ENCODE measurements at regions not wholly inside any gene's neighbourhood (a gene's known extent, or its start where the extent isn't known, plus 50 kb on each side); places are given as distances from the start of the nearest gene placed in this dataset.

DNA sequence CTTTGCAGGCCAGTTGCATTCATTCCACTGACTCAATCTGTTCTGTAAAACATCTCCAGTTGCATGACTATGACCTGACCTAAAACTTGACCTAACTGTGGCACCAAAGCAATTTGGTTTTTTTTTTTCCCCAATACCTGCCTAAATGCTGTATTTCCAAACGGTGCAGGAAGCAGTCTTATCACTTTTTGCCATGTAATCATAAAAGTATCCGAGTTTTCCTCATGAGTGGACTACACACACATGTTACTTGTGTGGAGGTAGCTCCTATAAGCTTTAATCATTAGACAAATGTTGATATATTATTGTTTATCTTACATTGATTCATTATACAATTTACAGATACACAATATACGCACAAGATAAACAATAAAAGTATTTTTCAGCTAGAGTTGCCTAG lies 373.7 kb downstream of the BTBD3 start:
- TF ChIP-seq, protein P1, sequence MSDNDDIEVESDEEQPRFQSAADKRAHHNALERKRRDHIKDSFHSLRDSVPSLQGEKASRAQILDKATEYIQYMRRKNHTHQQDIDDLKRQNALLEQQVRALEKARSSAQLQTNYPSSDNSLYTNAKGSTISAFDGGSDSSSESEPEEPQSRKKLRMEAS (IDR thresholded peaks at IDR 0.05) = no peak
- TF ChIP-seq, protein P2, sequence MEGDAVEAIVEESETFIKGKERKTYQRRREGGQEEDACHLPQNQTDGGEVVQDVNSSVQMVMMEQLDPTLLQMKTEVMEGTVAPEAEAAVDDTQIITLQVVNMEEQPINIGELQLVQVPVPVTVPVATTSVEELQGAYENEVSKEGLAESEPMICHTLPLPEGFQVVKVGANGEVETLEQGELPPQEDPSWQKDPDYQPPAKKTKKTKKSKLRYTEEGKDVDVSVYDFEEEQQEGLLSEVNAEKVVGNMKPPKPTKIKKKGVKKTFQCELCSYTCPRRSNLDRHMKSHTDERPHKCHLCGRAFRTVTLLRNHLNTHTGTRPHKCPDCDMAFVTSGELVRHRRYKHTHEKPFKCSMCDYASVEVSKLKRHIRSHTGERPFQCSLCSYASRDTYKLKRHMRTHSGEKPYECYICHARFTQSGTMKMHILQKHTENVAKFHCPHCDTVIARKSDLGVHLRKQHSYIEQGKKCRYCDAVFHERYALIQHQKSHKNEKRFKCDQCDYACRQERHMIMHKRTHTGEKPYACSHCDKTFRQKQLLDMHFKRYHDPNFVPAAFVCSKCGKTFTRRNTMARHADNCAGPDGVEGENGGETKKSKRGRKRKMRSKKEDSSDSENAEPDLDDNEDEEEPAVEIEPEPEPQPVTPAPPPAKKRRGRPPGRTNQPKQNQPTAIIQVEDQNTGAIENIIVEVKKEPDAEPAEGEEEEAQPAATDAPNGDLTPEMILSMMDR (IDR thresholded peaks at IDR 0.05; ENCODE audit: control extremely low read depth in 1 of 3, insufficient read depth in 1 of 3, low read depth in 1 of 3, low read length in 3 of 3) = no peak
- TF ChIP-seq EP300 (IDR thresholded peaks at IDR 0.05; ENCODE audit: borderline replicate concordance in 1 of 2, low read depth in 2 of 2, low read length in 2 of 2) = no peak
- TF ChIP-seq BACH1 (IDR thresholded peaks at IDR 0.05; ENCODE audit: low read length) = no peak

All from H1 (cell line).